ENCODE measurements at regions not wholly inside any gene's neighbourhood (a gene's known extent, or its start where the extent isn't known, plus 50 kb on each side); places are given as distances from the start of the nearest gene placed in this dataset.

GRCh38 chr14:87799400-87799799 lies 193.6 kb downstream of the GALC start:
- TF ChIP-seq CTCF (IDR thresholded peaks at IDR 0.05) (no peak), EP300 (IDR thresholded peaks at IDR 0.05) (no peak), POLR2A (IDR thresholded peaks at IDR 0.05) (no peak)
